WTC11 (cell line): ENCODE measurements at regions not wholly inside any gene's neighbourhood (a gene's known extent, or its start where the extent isn't known, plus 50 kb on each side); places are given as distances from the start of the nearest gene placed in this dataset.
"Not testable (repeated sequence)": the region's sequence is repeated elsewhere in the genome, so short reads cannot be mapped to it uniquely, and the experiment has no call there.

ENCODE experiments used
- ATAC-seq: fragments of 200-7000 bp; cut with Tn5 transposase; 2 replicates; pipeline ENCODE4 v1.10.0; 2021; ENCODE audit warnings: mild to moderate bottlenecking, moderate library complexity
- CTCF ChIA-PET: fragments of 300-600 bp; sonication (Branson Sonifier 250); formaldehyde crosslinking; loops from one replicate; lab custom pipeline; 2021; ENCODE audit warnings: antibody characterized with exemption; lab: Charles Lee
- POLR2A ChIA-PET: fragments of 350-600 bp; sonication (Branson Sonifier 250); formaldehyde crosslinking; loops from one replicate; lab custom pipeline; 2021; ENCODE audit warnings: antibody characterized with exemption; lab: Charles Lee
- DNase-seq: peaks from one replicate; pipeline ENCODE4 v3.0.0; 2021; ENCODE audit warnings: low spot score
- H3K27ac Mint-ChIP-seq: 2 replicates; pipeline ENCODE4 v1.8.0; 2021; ENCODE audit warnings: mixed read lengths
- H3K27me3 Mint-ChIP-seq: 2 replicates; pipeline ENCODE4 v1.8.0; 2021; ENCODE audit warnings: low read depth, mild to moderate bottlenecking, moderate library complexity, mixed read lengths
- H3K36me3 Mint-ChIP-seq: 2 replicates; pipeline ENCODE4 v1.8.0; 2021; ENCODE audit warnings: mixed read lengths
- H3K4me1 Mint-ChIP-seq: 2 replicates; pipeline ENCODE4 v1.8.0; 2022; ENCODE audit warnings: mixed read lengths
- H3K4me3 Mint-ChIP-seq: 2 replicates; pipeline ENCODE4 v1.8.0; 2021; ENCODE audit warnings: mild to moderate bottlenecking, moderate library complexity, mixed read lengths
- H3K9me3 Mint-ChIP-seq: 2 replicates; pipeline ENCODE4 v1.8.0; 2021; ENCODE audit warnings: mixed read lengths
- ATF6 ChIP-seq: sonication (generic); formaldehyde crosslinking; IDR thresholded peaks from 2 replicates; pipeline ENCODE4 v1.8.1; 2023; ENCODE audit warnings: mild to moderate bottlenecking, missing genetic modification reagents
- CTCF ChIP-seq: fragments of 200-600 bp; IDR thresholded peaks from 2 replicates; pipeline ENCODE4 v1.8.0; 2022; ENCODE audit warnings: antibody characterized with exemption
- E2F5 ChIP-seq: sonication (generic); formaldehyde crosslinking; IDR thresholded peaks from 2 replicates; pipeline ENCODE4 v1.8.1; 2022; ENCODE audit warnings: mild to moderate bottlenecking, moderate library complexity, missing genetic modification reagents
- HMGA2 ChIP-seq: fragments of 250-450 bp; sonication (Bioruptor Pico); IDR thresholded peaks from 2 replicates; pipeline ENCODE4 v1.4.0; 2021; ENCODE audit warnings: mild to moderate bottlenecking, moderate library complexity
- NR2C2 ChIP-seq: sonication (generic); formaldehyde crosslinking; IDR thresholded peaks from 2 replicates; pipeline ENCODE4 v1.8.0; 2022; ENCODE audit warnings: mild to moderate bottlenecking, missing genetic modification reagents
- SMAD3 ChIP-seq: sonication (generic); formaldehyde crosslinking; IDR thresholded peaks from 2 replicates; pipeline ENCODE4 v1.8.0; 2022; ENCODE audit warnings: missing genetic modification reagents, mild to moderate bottlenecking, borderline replicate concordance
- SMAD4 ChIP-seq: sonication (generic); formaldehyde crosslinking; IDR thresholded peaks from 2 replicates; pipeline ENCODE4 v1.8.0; 2022; ENCODE audit warnings: mild to moderate bottlenecking, missing genetic modification reagents
- SOX15 ChIP-seq: fragments of 250-450 bp; sonication (Bioruptor Pico); IDR thresholded peaks from 2 replicates; pipeline ENCODE4 v1.9.0; 2021; ENCODE audit warnings: mild to moderate bottlenecking
- ZNF263 ChIP-seq: sonication (generic); formaldehyde crosslinking; IDR thresholded peaks from 2 replicates; pipeline ENCODE4 v1.8.1; 2022; ENCODE audit warnings: low read depth, mild to moderate bottlenecking, moderate library complexity, missing genetic modification reagents
- TF ChIP-seq, protein P1 (sequence below): sonication (generic); formaldehyde crosslinking; IDR thresholded peaks from 2 replicates; pipeline ENCODE4 v1.8.0; 2022; ENCODE audit warnings: mild to moderate bottlenecking, missing genetic modification reagents

GRCh38 chr5:56670916-56671315 is 144.4 kb upstream of the MAP3K1 start (continued):
- TF ChIP-seq E2F5 (CRISPR knock-in tag) (no peak), ATF6 (CRISPR knock-in tag) (no peak)

DNA sequence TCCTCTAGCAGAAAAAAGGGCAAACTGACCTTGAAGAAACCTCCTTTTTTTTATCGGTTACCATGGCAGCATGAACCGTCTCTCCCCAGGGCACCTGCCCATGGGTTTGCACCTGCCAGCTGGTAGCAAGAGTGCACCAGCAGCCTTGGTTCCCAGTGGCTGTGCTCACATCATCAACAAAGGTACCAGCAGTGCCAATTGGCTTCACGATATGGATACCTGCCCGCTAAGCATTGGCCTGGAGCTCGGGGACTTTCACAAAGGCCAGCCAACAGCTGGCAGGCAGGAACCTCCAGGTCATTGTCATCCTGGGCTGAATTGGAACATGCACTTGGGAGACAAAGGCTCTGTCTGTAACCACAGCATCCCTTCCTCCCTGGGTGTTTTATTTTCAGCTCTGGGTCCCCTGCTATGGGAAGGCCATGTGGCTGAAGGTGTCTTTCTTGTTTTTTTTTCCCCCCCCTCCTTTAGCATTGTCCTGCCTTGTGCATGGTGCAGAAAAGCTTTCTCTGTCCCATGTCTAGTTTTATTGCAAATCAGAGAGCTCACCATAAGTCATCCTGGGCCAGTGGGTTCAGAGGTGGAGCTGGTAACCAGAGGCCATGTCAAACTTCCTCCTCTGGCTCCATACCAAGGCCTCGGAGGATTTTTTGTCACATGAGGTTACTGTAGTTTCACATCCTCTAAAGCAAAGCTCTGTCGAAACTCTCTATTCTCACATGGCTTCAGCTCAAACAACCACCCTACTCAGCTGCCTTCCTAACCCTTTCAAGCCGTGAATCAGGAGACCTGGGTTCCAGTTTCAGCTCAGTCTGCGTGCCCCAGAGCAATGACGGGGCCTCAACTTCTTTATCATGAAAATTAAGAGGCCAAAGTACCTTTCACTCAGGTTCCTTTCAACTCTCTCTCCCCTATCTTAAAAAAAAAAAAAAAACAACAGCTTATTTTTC is 145.5 kb upstream of the MAP3K1 start:
- peaks cover 57% of the 10 kb centered on the region for H3K4me1 Mint-ChIP-seq
- H3K4me3 Mint-ChIP-seq = peak overlapping the region; percentile 52
- H3K27me3 Mint-ChIP-seq = peaks cover 20% of the 10 kb centered on the region
- TF ChIP-seq SOX15 (CRISPR knock-in tag) (no peak), NR2C2 (CRISPR knock-in tag) (no peak), ZNF263 (CRISPR knock-in tag) (no peak), SMAD3 (no peak)
- TF ChIP-seq, all 79 proteins: peak for 0
- ChIA-PET POLR2A (interaction anchor here (0.7 kb wide), 3 partner anchors 164 to 249 kb away, joined by 3 to 4 read pairs (median 3); partner anchors contain the start of gene SETD9), CTCF (interaction anchor here (1.0 to 1.9 kb wide), 4 partner anchors 157 to 399 kb away, joined by 3 to 6 read pairs (median 4); no protein-coding TSS in a partner anchor)
- Mint-ChIP-seq H3K36me3 (peaks cover 1% of the 10 kb centered on the region; the same call in 1 of the 2 replicates), H3K27ac (peak overlapping the region; percentile 100), H3K9me3 (peaks cover 14% of the 10 kb centered on the region)
- DNase-seq (peak; percentile 38), ATAC-seq (peak; percentile 82)

GRCh38 chr5:56668996-56669395 is 146.4 kb upstream of the MAP3K1 start:
- peaks cover 3% of the 10 kb centered on the region; the same call in 1 of the 2 replicates for H3K36me3 Mint-ChIP-seq
- no peak for ATAC-seq
- TF ChIP-seq, protein P1, sequence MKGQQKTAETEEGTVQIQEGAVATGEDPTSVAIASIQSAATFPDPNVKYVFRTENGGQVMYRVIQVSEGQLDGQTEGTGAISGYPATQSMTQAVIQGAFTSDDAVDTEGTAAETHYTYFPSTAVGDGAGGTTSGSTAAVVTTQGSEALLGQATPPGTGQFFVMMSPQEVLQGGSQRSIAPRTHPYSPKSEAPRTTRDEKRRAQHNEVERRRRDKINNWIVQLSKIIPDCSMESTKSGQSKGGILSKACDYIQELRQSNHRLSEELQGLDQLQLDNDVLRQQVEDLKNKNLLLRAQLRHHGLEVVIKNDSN (CRISPR knock-in tag) = no peak
- TF ChIP-seq SMAD4 (CRISPR knock-in tag) = no peak
- CTCF ChIA-PET = no interaction called here
- peaks cover 20% of the 10 kb centered on the region for H3K27me3 Mint-ChIP-seq
- H3K9me3 Mint-ChIP-seq = peaks cover 16% of the 10 kb centered on the region
- H3K27ac Mint-ChIP-seq = no peak overlapping the region
- peaks cover 58% of the 10 kb centered on the region for H3K4me1 Mint-ChIP-seq
- no peak overlapping the region for H3K4me3 Mint-ChIP-seq
- POLR2A ChIA-PET = no interaction called here
- no peak for DNase-seq

- H3K4me1 Mint-ChIP-seq = peaks cover 68% of the 10 kb centered on the region
- H3K27me3 Mint-ChIP-seq = peaks cover 7% of the 10 kb centered on the region
- no peak for ATAC-seq
- CTCF ChIA-PET = no interaction called here
- POLR2A ChIA-PET = no interaction called here
- DNase-seq = no peak
- peaks cover 3% of the 10 kb centered on the region; the same call in 1 of the 2 replicates for H3K36me3 Mint-ChIP-seq
- H3K27ac Mint-ChIP-seq = no peak overlapping the region
- H3K9me3 Mint-ChIP-seq = peaks cover 12% of the 10 kb centered on the region
- peak; percentile 98 for TF ChIP-seq HMGA2 (CRISPR knock-in tag)
- TF ChIP-seq, protein P1 (CRISPR knock-in tag) = no peak
- H3K4me3 Mint-ChIP-seq = no peak overlapping the region
These were observed 147.7 kb upstream of the MAP3K1 start for GRCh38 chr5:56667692-56668091.

DNA sequence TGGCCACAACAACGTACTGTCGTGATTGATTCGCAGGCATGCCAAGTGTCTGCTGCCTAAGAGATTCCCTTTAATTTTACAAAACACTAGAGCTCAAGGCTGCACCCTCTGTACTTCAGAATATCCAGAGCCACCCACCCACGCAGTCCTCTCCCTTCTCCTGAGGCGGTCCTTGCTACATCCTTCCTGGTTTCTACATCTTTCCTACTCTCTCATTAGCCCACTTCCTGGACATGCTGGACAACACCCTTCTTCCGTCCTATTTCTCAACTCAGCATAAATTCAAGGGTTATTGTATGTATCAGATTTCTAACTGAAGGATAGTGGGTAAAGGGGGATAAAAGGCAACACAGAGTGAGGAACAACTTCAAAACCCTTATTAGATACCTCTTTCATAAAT is 148.4 kb upstream of the MAP3K1 start:
- CTCF ChIA-PET = interaction anchor here (1.5 kb wide), 1 partner anchor 187 kb away, joined by 3 read pairs; no protein-coding TSS in a partner anchor
- H3K9me3 Mint-ChIP-seq = peaks cover 12% of the 10 kb centered on the region

DNA sequence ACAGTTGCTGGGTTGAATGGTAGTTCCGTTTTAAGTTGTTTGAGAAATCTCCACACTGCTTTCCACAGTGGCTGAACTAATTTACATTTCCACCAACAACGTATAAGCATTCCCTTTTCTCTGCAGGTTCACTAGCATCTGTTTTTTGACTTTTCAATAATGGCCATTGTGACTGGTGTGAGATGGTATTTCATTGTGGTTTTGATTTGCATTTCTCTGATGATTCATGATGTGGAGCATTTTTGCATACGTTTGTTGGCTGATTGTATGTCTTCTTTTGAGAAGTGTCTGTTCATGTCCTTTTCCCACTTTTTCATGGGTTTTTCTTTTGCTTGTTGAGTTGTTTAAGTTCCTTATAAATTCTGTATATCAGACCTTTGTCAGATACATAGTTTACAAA is 150.2 kb upstream of the MAP3K1 start:
- ATAC-seq, H3K36me3 Mint-ChIP-seq, POLR2A ChIA-PET, H3K27me3 Mint-ChIP-seq, H3K27ac Mint-ChIP-seq, DNase-seq, H3K4me3 Mint-ChIP-seq, CTCF ChIA-PET: not testable (repeated sequence)
- Mint-ChIP-seq H3K9me3 (peaks cover 12% of the 10 kb centered on the region), H3K4me1 (peaks cover 46% of the 10 kb centered on the region)

More for the DNA sequence above, 148.4 kb upstream of the MAP3K1 start:
- TF ChIP-seq CTCF = no peak
- Mint-ChIP-seq H3K36me3 (peaks cover 3% of the 10 kb centered on the region; the same call in 1 of the 2 replicates), H3K4me1 (peaks cover 64% of the 10 kb centered on the region), H3K4me3 (no peak overlapping the region), H3K27me3 (peaks cover 3% of the 10 kb centered on the region), H3K27ac (no peak overlapping the region)
- POLR2A ChIA-PET = no interaction called here
- ATAC-seq (no peak), DNase-seq (no peak)
